ENCODE measurements at regions not wholly inside any gene's neighbourhood (a gene's known extent, or its start where the extent isn't known, plus 50 kb on each side); places are given as distances from the start of the nearest gene placed in this dataset.
"Not testable (repeated sequence)": the region's sequence is repeated elsewhere in the genome, so short reads cannot be mapped to it uniquely, and the experiment has no call there.

GRCh38 chr14:46444666-46445065 is 206.9 kb downstream of the RPL10L start:
- DNase-seq (ENCODE audit: low read depth): no peak

GRCh38 chr14:46433381-46433780 is 218.2 kb downstream of the RPL10L start:
- DNase-seq (ENCODE audit: low read depth): no peak

- DNase-seq (ENCODE audit: low read depth): no peak
These were observed 219.1 kb downstream of the RPL10L start for GRCh38 chr14:46432516-46432915.

- DNase-seq (ENCODE audit: low read depth): no peak
These were observed 234.5 kb downstream of the RPL10L start for GRCh38 chr14:46417066-46417465.

GRCh38 chr14:46404865-46405811 is 246.4 kb downstream of the RPL10L start:
- DNase-seq (ENCODE audit: low read depth): no peak

GRCh38 chr14:46402001-46402690 is 249.4 kb downstream of the RPL10L start:
- DNase-seq (ENCODE audit: low read depth): not testable (repeated sequence)

GRCh38 chr14:46401066-46401465 is 250.5 kb downstream of the RPL10L start:
- DNase-seq (ENCODE audit: low read depth): no peak

GRCh38 chr14:46399049-46399448 is 252.5 kb downstream of the RPL10L start:
- DNase-seq (ENCODE audit: low read depth): no peak

- no peak for DNase-seq (ENCODE audit: low read depth)
These were observed 267.0 kb downstream of the RPL10L start for GRCh38 chr14:46384611-46385010.

- no peak for DNase-seq (ENCODE audit: low read depth)
These were observed 269.9 kb downstream of the RPL10L start for GRCh38 chr14:46381674-46382073.

- no peak for DNase-seq (ENCODE audit: low read depth)
These were observed 273.3 kb downstream of the RPL10L start for GRCh38 chr14:46378248-46378647.

- DNase-seq (ENCODE audit: low read depth): no peak
These were observed 274.3 kb downstream of the RPL10L start for GRCh38 chr14:46377305-46377704.

GRCh38 chr14:46369391-46369790 is 282.2 kb downstream of the RPL10L start:
- DNase-seq (ENCODE audit: low read depth): no peak

GRCh38 chr14:46368275-46368674 is 283.3 kb downstream of the RPL10L start:
- DNase-seq (ENCODE audit: low read depth): no peak

GRCh38 chr14:46352844-46353243 is 298.7 kb downstream of the RPL10L start:
- DNase-seq (ENCODE audit: low read depth): no peak

GRCh38 chr14:46344327-46344937 is 307.1 kb downstream of the RPL10L start:
- peak; percentile 7 for DNase-seq (ENCODE audit: low read depth)

- DNase-seq (ENCODE audit: low read depth): no peak
These were observed 325.8 kb downstream of the RPL10L start for GRCh38 chr14:46325777-46326176.

- no peak for DNase-seq (ENCODE audit: low read depth)
These were observed 326.4 kb downstream of the RPL10L start for GRCh38 chr14:46325157-46325556.

GRCh38 chr14:46323404-46323762 is 328.2 kb downstream of the RPL10L start:
- DNase-seq (ENCODE audit: low read depth): no peak

- no peak for DNase-seq (ENCODE audit: low read depth)
These were observed 328.7 kb downstream of the RPL10L start for GRCh38 chr14:46322730-46323403.

GRCh38 chr14:46322076-46322475 is 329.5 kb downstream of the RPL10L start:
- DNase-seq (ENCODE audit: low read depth): no peak

- DNase-seq (ENCODE audit: low read depth): no peak
These were observed 345.3 kb downstream of the RPL10L start for GRCh38 chr14:46306267-46306666.
